HCEC 1CT (cell line): ENCODE measurements at regions not wholly inside any gene's neighbourhood (a gene's known extent, or its start where the extent isn't known, plus 50 kb on each side); places are given as distances from the start of the nearest gene placed in this dataset.

Experiments
- DNase-seq: peaks from one replicate; pipeline ENCODE4 v3.0.0-alpha.2; 2017

DNA sequence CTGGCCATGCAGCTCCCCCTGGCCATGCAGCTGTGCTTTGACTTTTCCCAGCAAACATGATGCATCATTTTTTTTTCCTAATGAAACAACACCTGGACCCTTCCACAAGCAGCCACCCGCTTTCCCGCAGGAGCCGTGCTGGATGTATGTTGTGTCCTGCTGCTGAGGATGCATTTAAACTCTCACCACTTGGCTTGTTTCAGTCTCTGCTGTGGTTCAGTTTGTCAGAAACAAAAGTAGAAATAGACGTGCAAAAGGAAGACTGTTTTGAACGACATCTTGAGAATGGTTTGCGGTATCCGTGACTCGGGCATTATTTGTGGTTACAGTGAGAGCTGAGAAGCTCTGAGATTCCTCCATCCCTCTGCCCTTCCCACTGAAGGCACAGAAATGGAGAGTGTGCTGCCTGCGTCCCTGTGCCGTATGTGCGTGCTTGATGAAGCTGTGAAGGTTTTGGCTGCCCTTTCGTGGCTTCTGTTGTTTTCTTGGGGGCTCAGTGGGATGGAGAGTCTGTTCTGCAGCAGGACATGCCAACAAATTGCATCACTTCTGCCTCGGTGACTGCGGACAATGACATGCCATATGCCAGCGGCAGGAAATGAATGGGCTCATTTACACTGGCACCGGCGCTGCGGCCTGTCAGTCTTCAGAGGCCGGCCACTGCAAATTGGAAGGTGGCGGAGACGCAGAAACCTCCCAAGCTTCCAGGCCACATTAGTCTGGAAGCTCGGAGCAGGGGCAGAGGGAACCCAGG, 417.7 kb upstream of the SALL3 start:
- DNase-seq = no peak

DNA sequence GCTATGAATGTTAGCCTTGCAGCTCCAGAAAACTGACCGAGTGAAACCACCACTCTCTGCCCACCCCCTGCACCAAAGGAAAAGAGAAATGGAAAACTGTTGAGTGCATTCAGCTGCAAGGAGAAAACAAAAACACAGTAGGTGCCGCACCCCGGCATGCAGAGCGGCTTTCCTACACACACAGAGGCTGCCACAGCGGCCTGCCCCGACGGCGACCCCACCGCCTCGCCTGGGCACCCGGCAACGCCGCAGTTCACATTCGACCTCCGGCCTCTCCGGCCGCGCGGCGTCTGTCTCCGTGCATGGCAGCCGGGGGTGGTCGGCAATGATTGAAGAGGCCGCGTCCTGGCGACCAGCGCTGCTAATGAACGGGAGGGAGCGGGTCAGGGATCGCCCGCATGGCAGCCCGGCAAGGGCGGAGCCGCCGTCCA, 417.1 kb upstream of the SALL3 start:
- no peak for DNase-seq

DNA sequence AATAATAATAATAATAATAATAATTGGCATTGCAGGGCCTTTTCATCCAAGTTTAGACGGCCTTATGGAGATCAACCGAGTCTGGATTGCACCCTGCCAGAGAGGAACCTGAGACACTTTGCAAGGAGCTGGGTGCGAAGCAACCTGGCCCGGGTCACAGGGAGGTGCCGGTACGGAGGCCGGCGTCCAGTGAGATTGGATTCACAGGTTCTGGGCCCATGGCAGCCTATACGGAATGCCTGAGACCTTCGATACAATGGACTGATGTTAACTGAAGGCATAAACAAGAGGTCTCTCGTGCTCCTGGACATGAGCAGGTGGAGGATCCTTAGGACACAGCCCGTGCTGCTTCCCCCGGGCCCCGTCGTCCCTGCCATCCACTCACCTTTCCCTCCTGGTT, 416.5 kb upstream of the SALL3 start:
- no peak for DNase-seq

DNA sequence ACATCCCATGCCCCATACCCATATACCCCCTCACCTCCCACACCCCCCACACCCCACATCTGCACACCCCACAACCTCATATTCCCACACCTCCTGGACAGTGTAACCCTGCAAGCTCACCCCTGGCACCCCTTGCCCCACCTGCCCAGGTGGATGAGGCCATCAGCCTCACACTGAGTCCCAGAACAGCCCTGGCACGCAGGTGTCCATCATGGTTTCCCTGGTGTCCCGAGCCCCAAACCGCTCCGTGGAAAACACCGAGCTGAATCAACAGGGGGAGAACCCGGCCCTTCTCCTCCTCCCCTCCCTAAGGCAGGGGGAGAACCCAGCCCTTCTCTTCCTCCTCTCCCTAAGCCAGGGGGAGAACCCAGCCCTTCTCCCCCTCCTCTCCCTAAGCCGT, 415.6 kb upstream of the SALL3 start:
- no peak for DNase-seq

DNA sequence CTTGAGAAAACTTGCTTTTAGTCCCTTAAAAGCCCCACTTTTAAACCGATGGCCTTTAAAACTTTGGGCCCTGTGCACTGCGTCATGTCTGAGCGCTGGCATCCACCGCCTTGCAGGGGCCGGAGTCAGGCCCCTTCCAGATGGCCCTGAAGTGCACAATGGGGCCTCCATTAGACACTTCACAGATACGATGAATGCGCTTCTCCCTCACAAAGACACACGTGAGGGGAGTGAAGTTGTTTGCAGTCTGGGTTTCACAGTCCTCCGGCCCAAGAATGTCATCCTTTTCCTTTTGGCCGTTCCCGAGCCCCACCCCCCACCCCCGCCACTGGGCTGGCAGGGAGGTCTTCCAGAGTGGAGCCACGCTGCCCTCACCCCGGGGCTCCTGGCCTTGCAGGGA, 415.1 kb upstream of the SALL3 start:
- DNase-seq = no peak

DNA sequence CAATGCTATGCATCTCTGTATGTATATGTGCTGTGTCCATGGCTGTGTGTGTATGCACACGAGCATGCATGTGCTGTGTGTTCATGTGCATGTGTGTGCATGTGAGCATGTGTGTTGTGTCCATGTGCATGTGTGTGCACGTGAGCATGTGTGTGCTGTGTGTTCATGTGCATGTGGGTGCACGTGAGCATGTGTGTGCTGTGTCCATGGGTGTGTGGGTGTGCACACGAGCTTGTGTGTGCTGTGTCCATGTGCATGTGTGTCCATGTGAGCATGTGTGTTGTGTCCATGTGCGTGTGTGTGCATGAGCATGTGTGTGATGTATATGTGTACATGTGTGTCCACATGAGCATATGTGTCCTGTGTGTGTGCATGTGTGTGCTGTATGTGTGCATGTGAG, 414.4 kb upstream of the SALL3 start:
- DNase-seq = no peak

DNA sequence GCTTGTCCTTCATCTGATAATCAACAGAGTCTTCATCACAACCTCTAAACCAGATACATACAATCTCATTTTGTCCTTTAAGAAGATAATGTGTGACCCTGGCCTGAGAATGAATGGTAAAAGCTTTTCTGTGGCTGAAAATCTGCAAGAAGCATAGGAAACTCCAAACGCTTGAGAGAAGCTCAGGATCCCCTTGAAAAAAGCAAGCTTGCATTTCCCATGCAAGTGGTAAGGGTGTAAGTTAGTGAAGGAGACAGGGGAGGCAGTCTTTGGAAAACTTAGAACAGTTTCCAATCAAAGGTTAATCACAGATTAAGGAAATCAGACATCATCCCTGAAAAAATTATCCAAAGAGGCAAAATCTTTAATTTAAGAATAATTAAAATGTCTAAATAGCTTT, 413.6 kb upstream of the SALL3 start:
- DNase-seq = no peak

DNA sequence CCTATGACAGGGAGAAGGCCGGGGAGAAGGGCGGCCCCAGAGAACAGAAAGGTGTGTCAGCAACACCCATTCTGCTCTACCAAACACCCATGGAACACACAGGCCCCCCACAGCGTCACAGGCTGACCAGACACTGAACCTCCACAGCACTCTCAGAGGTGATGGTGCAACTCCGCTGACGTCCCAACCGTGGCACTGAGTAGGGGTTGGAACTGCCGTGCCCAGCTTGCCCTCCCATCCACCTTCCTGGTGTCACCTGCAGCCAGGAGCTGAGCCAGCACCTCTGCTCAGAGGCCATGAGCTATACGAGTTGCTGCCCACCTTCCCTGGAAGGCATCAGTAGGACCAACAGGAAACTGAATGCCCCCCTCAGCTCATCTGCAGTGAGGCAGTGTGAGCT, 412.9 kb upstream of the SALL3 start:
- DNase-seq = no peak

DNA sequence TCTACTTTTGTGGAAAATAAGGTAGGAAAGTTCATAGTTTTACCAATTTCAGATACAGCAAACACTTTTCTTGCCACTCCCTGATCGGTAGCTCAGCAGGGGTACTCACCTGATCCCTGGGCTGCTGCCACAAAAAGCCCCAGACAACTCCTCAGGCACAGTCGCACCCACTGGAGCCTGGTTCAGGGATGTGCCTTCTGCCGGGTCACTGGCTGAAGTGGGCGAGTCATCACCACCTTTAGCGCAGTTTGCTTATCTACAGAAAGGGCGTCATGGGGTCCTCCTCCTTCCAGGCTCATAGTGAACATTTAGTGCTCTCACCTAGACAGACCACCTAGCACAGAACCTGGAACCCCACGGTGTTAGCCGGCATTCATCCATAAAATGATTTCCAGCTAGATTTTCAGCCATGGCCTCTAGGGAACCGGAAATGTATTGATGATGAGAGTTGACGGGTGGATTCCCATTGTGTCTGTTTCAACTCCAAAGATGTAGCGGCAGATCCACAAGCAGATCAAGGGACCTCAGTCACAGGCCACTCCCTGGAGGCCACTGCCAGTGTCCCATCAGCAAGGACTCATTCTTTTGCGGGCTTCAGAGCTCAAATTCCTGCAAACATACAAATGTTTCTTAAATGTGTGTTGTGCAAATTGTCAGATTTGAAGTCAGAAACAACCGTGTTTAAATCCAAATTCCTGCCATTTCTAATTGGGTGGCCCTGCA, 408.4 kb upstream of the SALL3 start:
- no peak for DNase-seq

DNA sequence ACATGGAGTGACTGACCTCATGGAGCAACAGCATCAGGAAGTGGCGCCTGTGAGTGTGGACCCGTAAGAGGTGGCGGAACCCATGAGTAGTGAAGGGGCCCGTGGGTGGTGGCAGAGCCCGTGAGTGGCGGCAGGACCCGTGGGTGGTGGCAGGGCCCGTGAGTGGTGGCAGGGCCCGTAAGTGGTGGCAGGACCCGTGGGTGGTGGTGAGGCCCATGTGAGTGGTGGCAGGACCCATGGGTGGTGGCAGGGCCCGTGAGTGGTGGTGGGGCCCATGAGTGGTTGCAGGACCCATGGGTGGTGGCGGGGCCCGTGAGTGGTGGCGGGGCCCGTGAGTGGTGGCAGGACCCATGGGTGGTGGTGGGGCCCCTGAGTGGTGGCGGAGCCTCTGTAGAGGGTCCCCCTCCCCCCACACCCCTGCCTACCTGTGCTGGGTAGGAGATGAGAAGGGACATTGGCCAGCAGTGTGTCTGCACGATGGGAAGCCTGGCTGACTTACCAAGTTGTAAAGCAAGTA, 407.7 kb upstream of the SALL3 start:
- no peak for DNase-seq

DNA sequence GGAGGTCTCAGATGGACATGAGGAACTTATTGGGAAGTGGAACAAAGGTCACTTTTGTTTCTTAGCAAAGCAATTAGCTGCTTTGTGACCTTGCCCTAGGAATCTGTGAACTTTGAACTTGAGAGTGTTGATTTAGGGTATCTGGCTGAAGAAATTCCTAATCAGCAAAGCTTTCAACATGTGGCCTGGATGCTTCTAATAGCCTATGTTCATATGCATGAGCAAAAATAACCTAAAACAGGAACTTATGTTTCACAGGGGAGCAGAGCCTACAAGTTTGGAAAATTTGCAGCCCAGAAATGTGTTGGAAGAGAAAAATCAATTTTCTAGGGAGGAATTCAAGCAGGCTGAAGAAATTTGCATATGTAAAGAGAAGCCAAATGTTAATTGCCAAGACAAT, 405.8 kb upstream of the SALL3 start:
- no peak for DNase-seq

DNA sequence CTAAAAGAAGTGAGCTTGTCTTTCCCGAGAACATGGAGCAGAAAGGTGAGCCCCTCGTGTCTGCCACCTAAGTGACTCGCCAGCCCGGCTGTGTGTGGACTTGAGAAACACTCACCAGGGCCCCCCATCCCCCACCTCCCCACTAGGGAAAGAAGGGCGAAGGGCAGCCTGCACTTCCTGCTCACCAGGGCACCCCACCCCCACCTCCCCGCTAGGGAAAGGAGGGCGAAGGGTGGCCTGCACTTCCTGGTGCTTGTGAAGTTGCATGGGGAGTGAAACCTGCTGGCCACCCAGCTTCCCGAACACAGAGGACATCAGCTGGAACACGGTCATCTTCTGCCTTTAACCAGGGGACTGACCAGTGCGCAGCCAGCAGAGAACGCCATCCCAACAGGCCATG, 402.7 kb upstream of the SALL3 start:
- no peak for DNase-seq

DNA sequence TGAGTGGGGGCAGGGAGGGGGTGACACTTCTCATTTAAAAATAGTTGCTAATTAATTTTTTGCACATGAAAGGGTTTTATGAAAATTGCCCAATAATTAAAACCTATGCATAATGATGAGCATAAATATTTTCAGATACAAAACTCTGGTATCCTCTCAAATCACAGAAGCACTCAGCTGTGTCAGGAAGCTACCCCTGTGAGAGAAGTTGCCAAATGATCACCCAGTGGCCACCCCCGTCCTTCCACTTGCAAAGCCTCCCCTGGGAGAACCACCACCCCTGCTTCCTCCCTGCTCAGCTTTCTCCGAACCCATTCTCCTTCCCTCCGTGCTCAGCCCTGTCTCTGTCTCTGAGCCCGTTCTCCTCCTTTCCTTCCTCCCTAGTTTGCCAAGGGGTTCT, 400.2 kb upstream of the SALL3 start:
- DNase-seq = no peak

DNA sequence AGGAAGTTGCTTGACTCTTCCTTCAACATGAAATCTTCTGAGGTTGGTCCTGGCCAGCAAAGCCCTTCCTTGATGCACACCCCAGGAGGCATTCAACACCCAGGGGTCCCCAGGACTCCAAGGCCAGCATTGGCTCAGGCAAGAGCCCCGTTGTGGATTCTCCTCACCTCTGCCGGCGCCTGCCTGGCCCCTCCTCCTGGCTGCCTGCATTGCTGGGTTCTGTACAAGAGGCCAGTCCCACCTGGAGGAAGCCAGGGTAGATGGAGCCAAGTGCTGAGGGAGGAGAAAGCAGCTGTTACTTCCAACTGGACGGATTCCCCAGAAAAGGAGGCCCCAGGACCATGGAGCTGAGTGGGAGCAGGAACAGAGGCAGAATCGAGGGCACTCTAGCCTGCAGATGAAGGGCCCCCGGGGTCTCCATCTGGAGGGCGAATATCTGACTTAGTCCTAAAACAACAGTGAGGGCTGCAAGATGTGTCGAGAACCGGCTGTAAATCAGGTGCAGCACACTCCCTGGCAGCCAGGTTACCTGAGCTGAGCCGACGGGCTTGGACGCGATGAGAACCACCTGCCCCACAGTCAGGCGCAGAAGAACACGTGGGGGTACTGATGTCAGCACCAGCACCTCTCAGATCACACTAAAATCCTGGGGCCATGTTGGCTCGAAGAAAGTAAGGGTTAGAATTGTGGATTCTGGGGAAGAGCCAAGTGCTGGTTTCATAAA, 399.6 kb upstream of the SALL3 start:
- no peak for DNase-seq

DNA sequence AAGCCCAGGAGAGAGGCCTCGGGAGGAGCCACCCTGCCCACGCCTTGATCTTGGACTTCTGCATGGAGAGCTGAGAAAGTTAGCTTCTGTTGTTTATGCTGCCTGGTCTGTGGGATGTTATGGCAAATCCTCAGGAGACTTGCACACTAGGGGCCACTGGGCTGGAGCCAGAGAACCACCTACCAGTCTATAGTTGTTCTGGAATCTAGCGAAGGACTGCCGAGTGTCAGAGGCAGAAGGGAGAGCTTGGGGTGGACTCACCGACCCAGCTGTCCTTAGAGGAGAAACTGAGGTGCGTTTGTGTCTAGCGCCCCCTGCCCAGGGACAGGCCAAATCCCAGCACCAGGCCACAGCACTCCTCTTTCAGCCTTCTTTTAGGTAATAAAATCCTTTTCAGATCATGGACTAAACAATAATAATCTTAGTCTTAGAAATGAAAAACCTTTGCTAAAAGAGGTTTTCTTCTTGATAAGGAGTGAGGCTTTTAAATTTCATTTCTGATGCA, 398.7 kb upstream of the SALL3 start:
- no peak for DNase-seq

DNA sequence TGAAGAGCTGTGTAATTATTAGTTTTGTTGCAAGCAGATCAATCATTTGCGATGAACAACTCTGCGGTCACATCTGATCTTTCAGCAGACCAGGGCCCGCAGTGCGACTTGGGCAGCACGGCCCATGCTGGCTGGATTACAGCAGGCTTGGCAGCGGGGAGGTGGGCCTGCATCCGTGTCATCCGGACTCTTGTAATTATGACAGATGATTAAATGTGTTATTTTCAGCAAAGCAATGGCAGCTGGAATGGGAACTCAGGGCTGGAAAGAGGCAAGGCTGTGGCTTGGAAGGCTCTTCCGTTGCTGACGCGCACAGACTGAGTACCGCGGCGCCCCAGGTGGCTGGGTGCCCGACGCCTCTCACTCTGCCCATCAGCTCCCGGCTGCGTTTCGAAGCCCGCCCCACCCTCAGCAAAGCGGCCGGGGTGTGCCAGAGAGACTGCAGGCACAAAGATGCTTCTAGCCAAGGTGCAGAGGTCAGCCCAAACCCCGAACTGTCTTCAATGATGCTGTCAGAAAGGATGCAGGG, 397.4 kb upstream of the SALL3 start:
- DNase-seq = no peak

DNA sequence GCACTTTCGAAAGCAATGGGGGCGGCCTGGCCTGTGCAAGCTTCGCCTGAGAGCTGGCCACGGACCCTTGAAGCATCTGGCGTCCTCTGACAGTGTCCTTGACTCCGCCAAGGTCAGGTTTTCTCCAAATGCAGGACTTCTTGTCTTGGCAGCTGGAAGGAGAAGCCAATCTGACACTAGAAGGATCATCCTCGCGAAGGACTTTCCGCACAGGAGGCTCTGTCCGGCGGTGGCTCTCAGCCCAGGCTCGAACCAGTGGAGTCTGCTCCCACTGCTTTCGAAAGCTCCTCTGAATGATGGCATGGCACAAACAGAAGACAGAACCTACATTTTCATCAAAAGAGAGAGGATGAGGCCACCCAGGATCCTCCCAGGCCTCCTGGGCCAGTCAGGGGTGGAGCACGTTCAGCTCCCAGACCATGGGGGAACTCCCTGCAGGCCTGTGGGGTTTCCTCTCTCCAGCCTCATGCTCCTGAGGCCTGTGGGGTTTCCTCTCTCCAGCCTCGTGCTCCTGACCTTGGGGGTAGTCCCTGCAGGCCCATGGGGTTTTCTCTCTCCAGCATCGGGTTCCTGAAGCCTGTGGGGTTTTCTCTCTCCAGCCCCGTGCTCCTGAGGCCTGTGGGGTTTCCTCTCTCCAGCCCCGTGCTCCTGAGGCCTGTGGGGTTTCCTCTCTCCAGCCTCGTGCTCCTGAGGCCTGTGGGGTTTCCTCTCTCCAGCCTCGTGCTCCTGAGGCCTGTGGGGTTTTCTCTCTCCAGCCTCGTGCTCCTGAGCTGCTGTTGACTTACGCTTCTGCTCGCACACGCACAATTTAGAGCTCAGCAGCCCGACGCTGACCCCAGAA, 396.5 kb upstream of the SALL3 start:
- DNase-seq = no peak

DNA sequence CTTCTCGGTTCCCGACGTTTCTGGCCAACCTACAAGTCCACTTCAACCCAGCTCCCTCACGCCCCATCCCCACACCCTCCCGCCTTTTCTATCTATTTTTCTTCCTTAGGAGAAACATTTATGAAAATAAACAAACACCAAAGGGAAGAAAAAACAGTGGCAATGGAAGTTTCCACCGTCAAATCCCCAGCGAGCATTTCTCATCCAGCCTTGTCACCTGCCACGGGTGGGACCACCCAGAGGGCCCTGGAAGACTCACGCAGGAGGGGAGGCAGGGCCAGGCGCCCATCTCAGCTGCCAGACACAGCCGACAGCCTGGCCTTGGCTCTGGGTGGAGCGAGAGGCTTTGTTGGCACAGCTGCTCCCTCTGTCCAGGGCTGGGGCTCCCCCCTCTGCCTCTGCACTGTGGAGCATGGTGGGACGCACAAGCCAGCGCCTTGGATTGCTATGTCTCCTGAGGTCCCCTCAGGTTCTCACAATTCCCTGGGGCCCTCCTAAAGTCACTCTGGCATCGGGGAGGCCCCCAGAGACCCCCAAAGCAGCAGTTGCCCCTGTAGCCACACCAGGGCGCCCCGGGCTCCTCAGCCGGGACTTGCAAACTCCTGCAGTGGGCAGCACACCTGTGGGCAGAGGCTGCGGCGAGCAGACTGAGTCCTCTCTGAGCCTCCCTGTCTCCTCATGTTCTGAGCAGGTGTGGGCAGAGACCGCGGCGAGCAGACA, 395.7 kb upstream of the SALL3 start:
- DNase-seq = no peak

DNA sequence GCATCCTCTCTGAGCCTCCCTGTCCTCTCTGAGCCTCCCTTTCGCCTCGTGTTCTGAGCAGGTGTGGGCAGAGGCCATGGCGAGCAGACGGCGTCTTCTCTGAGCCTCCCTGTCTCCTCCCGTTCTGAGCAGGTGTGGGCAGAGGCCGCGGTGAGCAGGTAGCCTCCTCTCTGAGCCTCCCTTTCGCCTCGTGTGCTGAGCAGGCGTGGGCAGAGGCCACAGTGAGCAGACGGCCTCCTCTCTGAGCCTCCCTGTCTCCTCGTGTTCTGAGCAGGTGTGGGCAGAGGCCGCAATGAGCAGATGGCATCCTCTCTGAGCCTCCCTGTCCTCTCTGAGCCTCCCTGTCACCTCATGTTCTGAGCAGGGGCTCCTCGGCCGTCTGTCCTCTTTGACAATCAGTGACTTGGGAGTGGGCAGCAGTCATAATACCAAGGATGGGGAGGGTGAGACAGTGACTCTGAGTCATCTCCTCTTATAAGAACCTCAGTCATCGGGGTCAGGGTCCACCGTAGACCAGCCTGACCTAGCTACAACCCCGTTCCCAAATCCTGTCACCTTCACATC, 395.1 kb upstream of the SALL3 start:
- DNase-seq = no peak

DNA sequence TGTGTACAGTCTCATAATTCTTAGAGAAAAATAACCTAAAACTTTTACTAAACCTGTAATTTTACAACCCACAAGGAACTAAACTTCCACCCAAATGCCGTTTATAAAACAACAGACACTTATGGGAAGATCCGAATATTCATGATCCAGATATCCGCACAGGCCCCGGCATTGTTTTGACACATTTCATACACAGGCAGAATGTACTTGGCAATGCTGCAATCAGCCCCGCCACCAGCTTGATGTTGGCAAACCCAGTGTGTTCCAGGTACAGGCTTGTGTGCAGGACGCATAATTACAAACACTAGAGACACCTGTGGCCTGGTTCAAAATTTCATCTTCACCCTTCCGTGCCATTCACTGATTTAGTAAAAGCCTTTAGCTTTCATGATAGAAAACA, 393.0 kb upstream of the SALL3 start:
- DNase-seq = no peak

DNA sequence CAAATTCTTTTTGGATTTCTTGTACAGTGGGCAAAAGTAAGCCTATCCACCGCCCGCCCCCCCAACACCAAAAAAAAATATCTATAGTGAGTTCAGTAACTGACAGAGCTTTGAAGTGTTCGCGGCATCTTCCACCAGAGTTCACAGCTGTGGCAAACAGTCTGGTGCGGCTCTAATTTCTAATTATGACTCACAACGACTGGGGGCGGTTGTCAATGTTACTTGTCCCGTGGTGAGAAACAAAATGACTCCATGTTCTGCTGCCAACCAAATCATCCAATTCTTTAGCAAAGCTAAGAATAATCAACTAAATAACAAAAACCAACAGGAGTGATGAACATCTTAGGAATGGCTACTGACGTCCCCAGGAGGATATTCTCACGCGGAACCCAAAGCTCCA, 392.5 kb upstream of the SALL3 start:
- no peak for DNase-seq
